ENCODE measurements at regions not wholly inside any gene's neighbourhood (a gene's known extent, or its start where the extent isn't known, plus 50 kb on each side); places are given as distances from the start of the nearest gene placed in this dataset.

GRCh38 chr3:55406696-55407425, 80.2 kb downstream of the WNT5A start:
- Histone ChIP-seq H3K9me3 (ENCODE audit: control insufficient read depth, insufficient read depth, low read length) (peaks cover 6% of the 10 kb centered on the region), H3K27ac (ENCODE audit: low read depth, low read length) (no peak overlapping the region), H3K4me3 (ENCODE audit: low read depth, low read length) (no peak overlapping the region), H3K27me3 (ENCODE audit: control insufficient read depth, insufficient read depth, low read length) (no peaks in the 10 kb centered on the region)
- no peak for DNase-seq (ENCODE audit: low read depth, low spot score)
- ChIA-PET POLR2A (no interaction called here), CTCF (no interaction called here)
- TF ChIP-seq CTCF (IDR thresholded peaks at IDR 0.05; ENCODE audit: low read depth, low read length), result no peak

- H3K4me3 ChIP-seq (ENCODE audit: low read depth, low read length), result no peak overlapping the region
- ChIA-PET CTCF (interaction anchor here (0.8 kb wide), 1 partner anchor 89 kb away, joined by 3 read pairs; no protein-coding TSS in a partner anchor), POLR2A (no interaction called here)
These were observed 81.7 kb downstream of the WNT5A start for GRCh38 chr3:55405436-55405835.

GRCh38 chr3:55402886-55403609, 84.1 kb downstream of the WNT5A start:
- ChIA-PET POLR2A (no interaction called here), CTCF (no interaction called here)
- DNase-seq (ENCODE audit: low read depth, low spot score), result no peak
- Histone ChIP-seq H3K27ac (ENCODE audit: low read depth, low read length) (no peak overlapping the region), H3K9me3 (ENCODE audit: control insufficient read depth, insufficient read depth, low read length) (peaks cover 6% of the 10 kb centered on the region), H3K4me3 (ENCODE audit: low read depth, low read length) (no peak overlapping the region), H3K27me3 (ENCODE audit: control insufficient read depth, insufficient read depth, low read length) (no peaks in the 10 kb centered on the region)
- TF ChIP-seq CTCF (IDR thresholded peaks at IDR 0.05; ENCODE audit: low read depth, low read length), result no peak

More at GRCh38 chr3:55405436-55405835, 81.7 kb downstream of the WNT5A start:
- Histone ChIP-seq H3K27ac (ENCODE audit: low read depth, low read length) (no peak overlapping the region), H3K27me3 (ENCODE audit: control insufficient read depth, insufficient read depth, low read length) (no peaks in the 10 kb centered on the region), H3K9me3 (ENCODE audit: control insufficient read depth, insufficient read depth, low read length) (peaks cover 6% of the 10 kb centered on the region)
- no peak for DNase-seq (ENCODE audit: low read depth, low spot score)
- peak; percentile 8; the same call in 1 of the 2 replicates for TF ChIP-seq CTCF (IDR thresholded peaks at IDR 0.05; ENCODE audit: low read depth, low read length)

GRCh38 chr3:55380561-55380960, 106.5 kb downstream of the WNT5A start:
- Histone ChIP-seq H3K9me3 (ENCODE audit: control insufficient read depth, insufficient read depth, low read length) (no peaks in the 10 kb centered on the region), H3K27ac (ENCODE audit: low read depth, low read length) (no peak overlapping the region), H3K27me3 (ENCODE audit: control insufficient read depth, insufficient read depth, low read length) (no peaks in the 10 kb centered on the region), H3K4me3 (ENCODE audit: low read depth, low read length) (no peak overlapping the region)
- no peak for TF ChIP-seq CTCF (IDR thresholded peaks at IDR 0.05; ENCODE audit: low read depth, low read length)
- ChIA-PET POLR2A (no interaction called here), CTCF (no interaction called here)
- no peak for DNase-seq (ENCODE audit: low read depth, low spot score)

GRCh38 chr3:55376753-55377347, 110.3 kb downstream of the WNT5A start:
- Histone ChIP-seq H3K4me3 (ENCODE audit: low read depth, low read length) (no peak overlapping the region), H3K27ac (ENCODE audit: low read depth, low read length) (no peak overlapping the region), H3K9me3 (ENCODE audit: control insufficient read depth, insufficient read depth, low read length) (no peaks in the 10 kb centered on the region), H3K27me3 (ENCODE audit: control insufficient read depth, insufficient read depth, low read length) (no peaks in the 10 kb centered on the region)
- no peak for TF ChIP-seq CTCF (IDR thresholded peaks at IDR 0.05; ENCODE audit: low read depth, low read length)
- POLR2A ChIA-PET, result no interaction called here
- DNase-seq (ENCODE audit: low read depth, low spot score), result no peak
- CTCF ChIA-PET, result no interaction called here
